K562 (cell line): ENCODE measurements at regions not wholly inside any gene's neighbourhood (a gene's known extent, or its start where the extent isn't known, plus 50 kb on each side); places are given as distances from the start of the nearest gene placed in this dataset.

Experiments
- EGR1 ChIP-seq: fragments of 450-650 bp; conservative IDR thresholded peaks from 2 replicates; pipeline ENCODE4 v1.6.1; 2017; ENCODE audit warnings: mild to moderate bottlenecking
- ILF3 ChIP-seq: fragments of 450-650 bp; IDR thresholded peaks from 2 replicates; pipeline ENCODE4 v1.6.1; 2018; ENCODE audit warnings: antibody characterized with exemption, mild to moderate bottlenecking, moderate library complexity, borderline replicate concordance
- STAT5A ChIP-seq: IDR thresholded peaks from 2 replicates; pipeline ENCODE4 v1.6.1; 2012; ENCODE audit warnings: low read length, inconsistent platforms, borderline replicate concordance
- ZNF384 ChIP-seq: IDR thresholded peaks from 2 replicates; pipeline ENCODE4 v1.6.1; 2012; ENCODE audit warnings: low read depth, low read length, improper control_type of control experiment

GRCh38 chr1:219806642-219807041 is 121.7 kb downstream of the SLC30A10 start:
- TF ChIP-seq ILF3, result no peak
- no peak for TF ChIP-seq STAT5A
- no peak for TF ChIP-seq EGR1
- TF ChIP-seq ZNF384, result no peak
